RWPE2 (cell line): ENCODE measurements at regions not wholly inside any gene's neighbourhood (a gene's known extent, or its start where the extent isn't known, plus 50 kb on each side); places are given as distances from the start of the nearest gene placed in this dataset.
A peak's percentile ranks its signal among the peaks of the same experiment; 100 is the strongest.
"Not testable (repeated sequence)": the region's sequence is repeated elsewhere in the genome, so short reads cannot be mapped to it uniquely, and the experiment has no call there.

Source experiments
- ATAC-seq: fragments of 200-7000 bp; cut with Tn5 transposase; 3 replicates; pipeline ENCODE4 v1.9.1; 2021; ENCODE audit warnings: low read depth
- DNase-seq: peaks from one replicate; pipeline ENCODE4 v3.0.0-alpha.2; 2020; ENCODE audit warnings: low spot score
- H3K27ac ChIP-seq: fragments of 450-650 bp; 2 replicates; pipeline ENCODE4 v1.5.1; 2017; ENCODE audit warnings: mild to moderate bottlenecking; ENCODE audit not compliant: poor library complexity, severe bottlenecking
- H3K27me3 ChIP-seq: fragments of 250-450 bp; sonication (Bioruptor Pico); 2 replicates; pipeline ENCODE4 v1.5.1; 2021; ENCODE audit warnings: mild to moderate bottlenecking, moderate library complexity; ENCODE audit not compliant: insufficient read depth, poor library complexity, severe bottlenecking
- H3K36me3 ChIP-seq: fragments of 250-450 bp; sonication (Bioruptor Pico); 2 replicates; pipeline ENCODE4 v1.5.1; 2020; ENCODE audit warnings: low read depth, mild to moderate bottlenecking, moderate library complexity
- H3K4me1 ChIP-seq: fragments of 250-450 bp; sonication (Bioruptor Pico); 2 replicates; pipeline ENCODE4 v1.5.1; 2021; ENCODE audit warnings: mild to moderate bottlenecking, moderate library complexity; ENCODE audit not compliant: insufficient read depth, poor library complexity, severe bottlenecking
- H3K4me3 ChIP-seq: fragments of 250-450 bp; sonication (Bioruptor Pico); 2 replicates; pipeline ENCODE4 v1.5.1; 2021; ENCODE audit warnings: mild to moderate bottlenecking, moderate library complexity; ENCODE audit not compliant: severe bottlenecking
- H3K9me3 ChIP-seq: fragments of 250-450 bp; sonication (Bioruptor Pico); 2 replicates; pipeline ENCODE4 v1.5.1; 2021; ENCODE audit warnings: mild to moderate bottlenecking, moderate library complexity; ENCODE audit not compliant: severe bottlenecking
- TF ChIP-seq, protein P1 (sequence below): fragments of 450-650 bp; IDR thresholded peaks from one replicate; pipeline ENCODE4 v1.5.1; 2017; ENCODE audit warnings: mild to moderate bottlenecking, moderate library complexity; ENCODE audit not compliant: poor library complexity, severe bottlenecking

DNA sequence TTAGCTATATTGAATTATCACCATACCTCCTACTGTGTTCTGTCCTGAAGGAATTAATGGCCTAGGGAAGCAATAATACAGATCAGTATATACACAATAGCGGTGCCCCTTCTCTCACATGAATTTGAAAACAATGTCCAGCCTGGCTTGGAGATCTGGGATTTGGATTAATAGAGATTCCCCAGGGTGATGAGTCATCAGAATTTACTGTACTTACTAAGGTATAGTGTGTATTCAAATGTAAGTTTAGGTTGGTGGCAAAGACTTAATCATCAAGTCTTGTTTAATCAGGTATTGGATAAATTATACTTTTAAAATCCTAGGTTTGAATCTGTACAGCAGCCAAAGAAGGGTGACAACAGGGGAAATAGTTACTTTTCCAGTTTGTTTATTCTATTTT lies 121.5 kb downstream of the FEM1C start:
- Histone ChIP-seq H3K9me3 (no peaks in the 10 kb centered on the region), H3K27ac (peak overlapping the region; percentile 5), H3K4me1 (peaks cover 29% of the 10 kb centered on the region), H3K27me3 (no peaks in the 10 kb centered on the region), H3K4me3 (no peak overlapping the region), H3K36me3 (no peaks in the 10 kb centered on the region)
- ATAC-seq (peak; percentile 37; the same call in 2 of the 3 replicates), DNase-seq (no peak)
- TF ChIP-seq, protein P1, sequence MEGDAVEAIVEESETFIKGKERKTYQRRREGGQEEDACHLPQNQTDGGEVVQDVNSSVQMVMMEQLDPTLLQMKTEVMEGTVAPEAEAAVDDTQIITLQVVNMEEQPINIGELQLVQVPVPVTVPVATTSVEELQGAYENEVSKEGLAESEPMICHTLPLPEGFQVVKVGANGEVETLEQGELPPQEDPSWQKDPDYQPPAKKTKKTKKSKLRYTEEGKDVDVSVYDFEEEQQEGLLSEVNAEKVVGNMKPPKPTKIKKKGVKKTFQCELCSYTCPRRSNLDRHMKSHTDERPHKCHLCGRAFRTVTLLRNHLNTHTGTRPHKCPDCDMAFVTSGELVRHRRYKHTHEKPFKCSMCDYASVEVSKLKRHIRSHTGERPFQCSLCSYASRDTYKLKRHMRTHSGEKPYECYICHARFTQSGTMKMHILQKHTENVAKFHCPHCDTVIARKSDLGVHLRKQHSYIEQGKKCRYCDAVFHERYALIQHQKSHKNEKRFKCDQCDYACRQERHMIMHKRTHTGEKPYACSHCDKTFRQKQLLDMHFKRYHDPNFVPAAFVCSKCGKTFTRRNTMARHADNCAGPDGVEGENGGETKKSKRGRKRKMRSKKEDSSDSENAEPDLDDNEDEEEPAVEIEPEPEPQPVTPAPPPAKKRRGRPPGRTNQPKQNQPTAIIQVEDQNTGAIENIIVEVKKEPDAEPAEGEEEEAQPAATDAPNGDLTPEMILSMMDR = no peak

DNA sequence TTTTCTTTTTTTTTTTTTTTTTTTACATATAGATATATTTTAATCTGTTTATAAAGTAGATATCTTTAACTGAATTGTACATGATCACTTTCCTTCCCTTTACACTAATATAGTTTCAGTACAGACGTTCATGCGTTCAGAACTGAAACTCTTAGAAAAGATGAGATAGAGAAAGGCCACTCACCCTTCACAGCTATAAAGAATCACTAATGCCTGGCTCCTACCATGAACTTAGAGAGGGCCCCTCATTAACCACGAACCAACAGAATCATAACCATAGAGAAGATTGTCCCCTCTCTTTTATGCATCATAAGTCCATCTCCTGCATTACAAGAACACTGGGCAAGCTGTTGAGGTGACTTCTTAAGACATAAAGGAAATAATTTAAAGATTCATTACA lies 123.8 kb downstream of the FEM1C start:
- DNase-seq, H3K4me3 ChIP-seq, H3K27me3 ChIP-seq, H3K9me3 ChIP-seq, H3K36me3 ChIP-seq, H3K27ac ChIP-seq, ATAC-seq: not testable (repeated sequence)
- H3K4me1 ChIP-seq = peaks cover 29% of the 10 kb centered on the region

DNA sequence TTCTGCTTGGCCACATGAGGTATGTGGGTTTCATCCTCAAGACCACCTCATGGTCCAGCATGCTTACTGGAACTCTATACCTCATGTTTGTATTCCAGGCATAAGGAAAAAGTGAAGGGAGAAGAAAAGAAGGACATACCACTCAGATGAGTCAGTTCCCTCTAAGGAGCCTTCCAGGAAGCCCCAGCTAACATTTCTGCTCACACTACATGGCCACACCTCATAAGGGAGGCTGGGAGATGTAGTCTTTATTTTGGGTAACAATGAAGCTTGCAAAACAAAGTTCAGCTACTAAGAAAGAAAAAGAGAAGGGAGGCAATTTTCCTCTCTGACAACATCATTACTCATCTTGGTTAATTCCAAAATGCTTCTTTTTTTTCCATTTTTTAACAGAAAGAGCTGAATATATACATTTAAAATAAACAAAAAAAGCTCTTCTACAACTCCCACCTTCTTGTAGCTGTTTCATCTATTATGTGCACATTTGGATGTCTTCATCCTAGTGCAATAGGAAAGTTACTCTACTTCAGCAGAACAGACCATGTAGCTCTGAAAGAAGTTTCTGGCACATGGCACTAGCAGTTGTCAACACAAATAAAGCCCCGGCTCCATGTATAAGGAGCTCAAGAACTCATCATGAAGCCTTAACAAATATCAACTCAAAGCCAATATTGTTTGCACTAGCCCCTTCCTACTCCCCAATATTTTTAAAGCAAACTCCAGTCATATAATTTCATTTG lies 123.6 kb upstream of the CCDC112 start:
- peak; percentile 97 for ATAC-seq
- TF ChIP-seq, protein P1 = no peak

DNA sequence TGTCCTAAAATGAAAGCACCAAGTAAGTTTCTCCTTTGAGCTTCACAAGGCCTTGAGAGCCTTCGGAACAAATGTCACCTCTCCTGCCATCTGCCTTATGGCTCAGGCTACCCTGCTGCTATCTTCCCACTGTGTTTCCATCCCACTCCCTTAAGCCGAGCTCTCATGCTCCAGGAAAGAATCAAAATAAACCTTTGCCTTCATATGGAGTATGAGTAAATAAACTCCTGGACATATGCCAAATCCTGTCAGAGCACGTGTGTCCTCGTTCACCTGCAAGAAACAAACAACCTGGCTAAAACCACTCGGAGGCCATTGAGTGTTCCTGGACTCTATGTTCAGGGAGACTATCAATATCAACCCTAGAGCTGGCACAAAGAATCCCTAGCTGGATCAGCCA lies 122.3 kb upstream of the CCDC112 start:
- no peaks in the 10 kb centered on the region for H3K9me3 ChIP-seq
- H3K4me1 ChIP-seq = peaks cover 35% of the 10 kb centered on the region
- H3K27ac ChIP-seq = peak overlapping the region; percentile 39
- no peaks in the 10 kb centered on the region for H3K36me3 ChIP-seq
- no peak for ATAC-seq
- no peaks in the 10 kb centered on the region for H3K27me3 ChIP-seq
- no peak for DNase-seq
- TF ChIP-seq, protein P1 = no peak
- H3K4me3 ChIP-seq = no peak overlapping the region

More for the DNA sequence above, 123.6 kb upstream of the CCDC112 start:
- no peak overlapping the region for H3K4me3 ChIP-seq
- H3K36me3 ChIP-seq = no peaks in the 10 kb centered on the region
- H3K4me1 ChIP-seq = peaks cover 32% of the 10 kb centered on the region
- no peaks in the 10 kb centered on the region for H3K27me3 ChIP-seq
- H3K27ac ChIP-seq = peak overlapping the region; percentile 39
- no peaks in the 10 kb centered on the region for H3K9me3 ChIP-seq
- peak; percentile 73 for DNase-seq

DNA sequence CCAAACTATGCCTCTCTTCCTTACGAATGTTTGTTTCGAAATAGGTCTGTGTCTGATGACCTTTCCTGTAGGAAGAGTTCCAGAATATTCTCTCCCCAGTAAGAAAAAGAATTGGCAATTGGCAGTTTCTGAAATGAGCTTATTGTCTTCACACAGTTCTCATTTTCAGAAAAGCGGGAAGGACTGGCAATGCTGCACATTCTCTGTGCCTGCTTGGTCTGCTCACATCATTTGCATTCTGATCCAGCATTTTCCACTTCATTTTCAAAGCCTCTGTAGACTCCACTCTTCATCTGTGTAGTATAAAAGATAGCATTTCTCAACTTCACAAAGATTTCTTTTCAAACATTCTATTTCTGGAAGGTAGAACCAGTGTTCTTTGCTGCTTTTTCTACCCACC lies 120.6 kb upstream of the CCDC112 start:
- Histone ChIP-seq H3K27me3 (no peaks in the 10 kb centered on the region), H3K36me3 (no peaks in the 10 kb centered on the region), H3K4me1 (peaks cover 25% of the 10 kb centered on the region), H3K4me3 (no peak overlapping the region), H3K9me3 (no peaks in the 10 kb centered on the region), H3K27ac (no peak overlapping the region)
- TF ChIP-seq, protein P1 = no peak
- DNase-seq (no peak), ATAC-seq (no peak)
